ENCODE measurements at regions not wholly inside any gene's neighbourhood (a gene's known extent, or its start where the extent isn't known, plus 50 kb on each side); places are given as distances from the start of the nearest gene placed in this dataset.
"Not testable (repeated sequence)": the region's sequence is repeated elsewhere in the genome, so short reads cannot be mapped to it uniquely, and the experiment has no call there.

GRCh38 chr7:79767876-79768560, 314.6 kb upstream of the MAGI2 start:
- TF ChIP-seq EZH2 (IDR thresholded peaks at IDR 0.05; ENCODE audit: low read depth): not testable (repeated sequence)
- TF ChIP-seq, protein P1, sequence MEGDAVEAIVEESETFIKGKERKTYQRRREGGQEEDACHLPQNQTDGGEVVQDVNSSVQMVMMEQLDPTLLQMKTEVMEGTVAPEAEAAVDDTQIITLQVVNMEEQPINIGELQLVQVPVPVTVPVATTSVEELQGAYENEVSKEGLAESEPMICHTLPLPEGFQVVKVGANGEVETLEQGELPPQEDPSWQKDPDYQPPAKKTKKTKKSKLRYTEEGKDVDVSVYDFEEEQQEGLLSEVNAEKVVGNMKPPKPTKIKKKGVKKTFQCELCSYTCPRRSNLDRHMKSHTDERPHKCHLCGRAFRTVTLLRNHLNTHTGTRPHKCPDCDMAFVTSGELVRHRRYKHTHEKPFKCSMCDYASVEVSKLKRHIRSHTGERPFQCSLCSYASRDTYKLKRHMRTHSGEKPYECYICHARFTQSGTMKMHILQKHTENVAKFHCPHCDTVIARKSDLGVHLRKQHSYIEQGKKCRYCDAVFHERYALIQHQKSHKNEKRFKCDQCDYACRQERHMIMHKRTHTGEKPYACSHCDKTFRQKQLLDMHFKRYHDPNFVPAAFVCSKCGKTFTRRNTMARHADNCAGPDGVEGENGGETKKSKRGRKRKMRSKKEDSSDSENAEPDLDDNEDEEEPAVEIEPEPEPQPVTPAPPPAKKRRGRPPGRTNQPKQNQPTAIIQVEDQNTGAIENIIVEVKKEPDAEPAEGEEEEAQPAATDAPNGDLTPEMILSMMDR (conservative IDR thresholded peaks at IDR 0.05): not testable (repeated sequence)
